ENCODE measurements at regions not wholly inside any gene's neighbourhood (a gene's known extent, or its start where the extent isn't known, plus 50 kb on each side); places are given as distances from the start of the nearest gene placed in this dataset.

- intact Hi-C loops (cut with DNase I) = no loop called here
- 69 to 71% methylated on average over 25 of the region's 25 CpGs for WGBS, 2 donors
- TF ChIP-seq CTCF (IDR thresholded peaks at IDR 0.05) (no peak), POLR2A (IDR thresholded peaks at IDR 0.05) (no peak)
Observed at GRCh38 chr1:4170548-4171340, 270.7 kb upstream of the C1orf174 start.

GRCh38 chr1:4171480-4172450, 271.7 kb upstream of the C1orf174 start:
- H3K27ac ChIP-seq = no peak overlapping the region
- intact Hi-C loops (cut with DNase I) = no loop called here

More at GRCh38 chr1:4170548-4171340, 270.7 kb upstream of the C1orf174 start:
- H3K36me3 ChIP-seq = no peaks in the 10 kb centered on the region
- H3K9me3 ChIP-seq = no peaks in the 10 kb centered on the region
- no peak overlapping the region for H3K4me3 ChIP-seq (replicated peaks in 1 of 3)
- H3K27ac ChIP-seq = no peak overlapping the region
- no peaks in the 10 kb centered on the region for H3K4me1 ChIP-seq
- DNase-seq = no peak
- no peaks in the 10 kb centered on the region for H3K27me3 ChIP-seq

GRCh38 chr1:4172644-4173599, 272.9 kb upstream of the C1orf174 start:
- H3K36me3 ChIP-seq = no peaks in the 10 kb centered on the region
- intact Hi-C loops (cut with DNase I) = no loop called here
- no peaks in the 10 kb centered on the region for H3K9me3 ChIP-seq
- no peak for DNase-seq
- no peaks in the 10 kb centered on the region for H3K4me1 ChIP-seq
- TF ChIP-seq POLR2A (IDR thresholded peaks at IDR 0.05) (no peak), CTCF (IDR thresholded peaks at IDR 0.05) (no peak)
- no peak overlapping the region for H3K27ac ChIP-seq
- no peak overlapping the region for H3K4me3 ChIP-seq (replicated peaks in 1 of 3)
- WGBS, 2 donors = 36 to 48% methylated on average over 13 to 16 of the region's 16 CpGs
- H3K27me3 ChIP-seq = no peaks in the 10 kb centered on the region

More at GRCh38 chr1:4171480-4172450, 271.7 kb upstream of the C1orf174 start:
- WGBS, 2 donors = 46 to 51% methylated on average over 22 to 23 of the region's 23 CpGs
- H3K27me3 ChIP-seq = no peaks in the 10 kb centered on the region
- no peaks in the 10 kb centered on the region for H3K9me3 ChIP-seq
- TF ChIP-seq POLR2A (IDR thresholded peaks at IDR 0.05) (no peak), CTCF (IDR thresholded peaks at IDR 0.05) (no peak)
- H3K4me1 ChIP-seq = no peaks in the 10 kb centered on the region
- no peaks in the 10 kb centered on the region for H3K36me3 ChIP-seq
- H3K4me3 ChIP-seq (replicated peaks in 1 of 3) = no peak overlapping the region
- peak; percentile 5 to 9 for DNase-seq

GRCh38 chr1:4173731-4174130, 273.7 kb upstream of the C1orf174 start:
- no peak for DNase-seq
- Histone ChIP-seq H3K4me1 (no peaks in the 10 kb centered on the region), H3K36me3 (no peaks in the 10 kb centered on the region), H3K9me3 (no peaks in the 10 kb centered on the region), H3K4me3 (replicated peaks in 1 of 3) (no peak overlapping the region), H3K27me3 (no peaks in the 10 kb centered on the region), H3K27ac (no peak overlapping the region)
- intact Hi-C loops (cut with DNase I) = no loop called here
- no peak for TF ChIP-seq POLR2A (IDR thresholded peaks at IDR 0.05)
- TF ChIP-seq CTCF (IDR thresholded peaks at IDR 0.05) = no peak
- 75 to 83% methylated on average over 9 of the region's 9 CpGs for WGBS, 2 donors

Measured in thyroid gland (tissue), 4 donors.